ENCODE measurements at regions not wholly inside any gene's neighbourhood (a gene's known extent, or its start where the extent isn't known, plus 50 kb on each side); places are given as distances from the start of the nearest gene placed in this dataset.

DNA sequence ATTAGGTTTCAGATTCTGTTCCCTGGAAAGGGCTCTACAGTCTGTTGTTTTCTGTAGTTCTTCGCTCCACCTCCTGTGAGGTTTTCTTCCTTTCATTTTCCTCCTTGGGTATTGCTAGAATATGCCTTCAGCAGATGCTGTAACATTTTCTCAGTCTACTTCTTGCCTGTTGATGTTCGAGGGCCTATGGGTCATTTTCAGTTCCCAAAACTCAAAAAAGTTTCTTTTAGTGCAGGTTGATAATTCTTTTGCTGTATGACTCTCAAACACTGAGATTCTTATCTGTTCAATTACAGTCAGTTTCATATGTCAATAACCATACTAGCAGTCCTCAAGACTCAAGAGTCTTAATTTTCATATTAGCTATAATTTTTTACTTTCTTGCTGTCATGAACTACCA, 268.3 kb downstream of the RFC3 start:
- H3K4me1 Mint-ChIP-seq (ENCODE audit: low read depth, unreplicated experiment) = no peaks in the 10 kb centered on the region
- no peak overlapping the region for H3K4me3 Mint-ChIP-seq (ENCODE audit: unreplicated experiment)
- no peaks in the 10 kb centered on the region for H3K36me3 ChIP-seq (ENCODE audit: control insufficient read depth, insufficient read depth, low read length)
- no peak overlapping the region for H3K4me3 ChIP-seq (ENCODE audit: low read depth, low read length)
- H3K27me3 Mint-ChIP-seq (ENCODE audit: insufficient read depth, unreplicated experiment) = no peaks in the 10 kb centered on the region
- CTCF ChIA-PET = no interaction called here
- no peaks in the 10 kb centered on the region for H3K27me3 ChIP-seq (replicated peaks; ENCODE audit: control insufficient read depth, insufficient read depth, low read length)
- BruUV-seq (replicated peaks) = no TSS peak
- no peaks in the 10 kb centered on the region for H3K4me1 ChIP-seq
- H3K36me3 Mint-ChIP-seq (ENCODE audit: insufficient read depth, unreplicated experiment) = no peaks in the 10 kb centered on the region
- no peak for DNase-seq
- H3K9me3 Mint-ChIP-seq (ENCODE audit: unreplicated experiment) = peaks cover 17% of the 10 kb centered on the region
- intact Hi-C loops (cut with micrococcal nuclease; ENCODE audit: unreplicated experiment) = no loop called here
- TF ChIP-seq, protein P1, sequence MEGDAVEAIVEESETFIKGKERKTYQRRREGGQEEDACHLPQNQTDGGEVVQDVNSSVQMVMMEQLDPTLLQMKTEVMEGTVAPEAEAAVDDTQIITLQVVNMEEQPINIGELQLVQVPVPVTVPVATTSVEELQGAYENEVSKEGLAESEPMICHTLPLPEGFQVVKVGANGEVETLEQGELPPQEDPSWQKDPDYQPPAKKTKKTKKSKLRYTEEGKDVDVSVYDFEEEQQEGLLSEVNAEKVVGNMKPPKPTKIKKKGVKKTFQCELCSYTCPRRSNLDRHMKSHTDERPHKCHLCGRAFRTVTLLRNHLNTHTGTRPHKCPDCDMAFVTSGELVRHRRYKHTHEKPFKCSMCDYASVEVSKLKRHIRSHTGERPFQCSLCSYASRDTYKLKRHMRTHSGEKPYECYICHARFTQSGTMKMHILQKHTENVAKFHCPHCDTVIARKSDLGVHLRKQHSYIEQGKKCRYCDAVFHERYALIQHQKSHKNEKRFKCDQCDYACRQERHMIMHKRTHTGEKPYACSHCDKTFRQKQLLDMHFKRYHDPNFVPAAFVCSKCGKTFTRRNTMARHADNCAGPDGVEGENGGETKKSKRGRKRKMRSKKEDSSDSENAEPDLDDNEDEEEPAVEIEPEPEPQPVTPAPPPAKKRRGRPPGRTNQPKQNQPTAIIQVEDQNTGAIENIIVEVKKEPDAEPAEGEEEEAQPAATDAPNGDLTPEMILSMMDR (IDR thresholded peaks at IDR 0.05; ENCODE audit: insufficient read depth in 1 of 2, low read depth in 1 of 2, low read length in 1 of 2, severe bottlenecking in 1 of 2, unreplicated experiment in 1 of 2) = no peak
- H3K27ac Mint-ChIP-seq (ENCODE audit: unreplicated experiment) = no peak overlapping the region
- POLR2A ChIA-PET = no interaction called here
- peaks cover 13% of the 10 kb centered on the region for H3K9me3 ChIP-seq

DNA sequence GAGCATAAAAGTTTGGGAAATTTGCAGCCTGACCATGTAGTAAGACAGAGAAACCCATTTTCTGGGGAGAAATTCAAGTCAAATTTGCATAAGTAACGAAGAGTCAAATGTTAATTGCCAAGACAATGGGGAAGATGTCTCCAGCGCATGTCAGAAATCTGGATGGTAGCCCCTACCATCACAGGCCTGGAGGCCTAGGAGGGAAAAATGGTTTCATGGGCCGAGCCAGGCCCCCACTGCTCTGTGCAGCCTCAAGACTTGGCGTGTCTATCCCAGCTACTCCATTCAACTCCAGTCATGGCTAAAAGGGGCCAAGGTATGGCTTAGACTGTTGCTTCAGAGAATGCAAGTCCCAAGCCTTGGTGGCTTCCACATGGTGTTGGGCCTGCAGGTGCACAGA, 269.8 kb downstream of the RFC3 start:
- Mint-ChIP-seq H3K4me1 (ENCODE audit: low read depth, unreplicated experiment) (no peaks in the 10 kb centered on the region), H3K9me3 (ENCODE audit: unreplicated experiment) (peaks cover 17% of the 10 kb centered on the region), H3K4me3 (ENCODE audit: unreplicated experiment) (no peak overlapping the region), H3K36me3 (ENCODE audit: insufficient read depth, unreplicated experiment) (no peaks in the 10 kb centered on the region), H3K27ac (ENCODE audit: unreplicated experiment) (no peak overlapping the region), H3K27me3 (ENCODE audit: insufficient read depth, unreplicated experiment) (no peaks in the 10 kb centered on the region)
- no peaks in the 10 kb centered on the region for H3K4me1 ChIP-seq
- no peak overlapping the region for H3K4me3 ChIP-seq (ENCODE audit: low read depth, low read length)
- ChIA-PET POLR2A (no interaction called here), CTCF (no interaction called here)
- intact Hi-C loops (cut with micrococcal nuclease; ENCODE audit: unreplicated experiment) = no loop called here
- no peaks in the 10 kb centered on the region for H3K36me3 ChIP-seq (ENCODE audit: control insufficient read depth, insufficient read depth, low read length)
- no TSS peak for BruUV-seq (replicated peaks)
- H3K27me3 ChIP-seq (replicated peaks; ENCODE audit: control insufficient read depth, insufficient read depth, low read length) = no peaks in the 10 kb centered on the region
- TF ChIP-seq, protein P1 (IDR thresholded peaks at IDR 0.05; ENCODE audit: insufficient read depth in 1 of 2, low read depth in 1 of 2, low read length in 1 of 2, severe bottlenecking in 1 of 2, unreplicated experiment in 1 of 2) = no peak
- H3K9me3 ChIP-seq = peaks cover 13% of the 10 kb centered on the region
- DNase-seq = no peak

DNA sequence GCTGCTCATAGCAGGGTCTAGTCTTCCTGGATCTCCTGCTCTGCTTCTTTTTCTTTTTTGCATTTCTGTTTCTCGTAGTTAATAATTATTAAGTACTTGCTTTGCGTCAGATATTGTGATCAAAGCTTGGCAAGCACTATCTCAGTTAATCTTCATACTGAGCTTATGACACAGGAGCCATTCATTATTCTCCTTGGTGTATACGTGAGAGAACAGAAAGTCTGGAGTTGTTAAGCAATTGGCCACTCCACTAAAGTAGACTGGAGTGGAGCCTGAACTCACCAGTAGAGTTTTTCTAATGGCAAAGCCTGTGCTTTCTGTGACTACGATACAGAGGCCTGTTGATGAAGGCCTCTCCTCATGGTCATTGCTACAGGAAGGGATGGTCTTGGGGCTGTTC, 285.9 kb downstream of the RFC3 start:
- Mint-ChIP-seq H3K27me3 (ENCODE audit: insufficient read depth, unreplicated experiment) (peaks cover 4% of the 10 kb centered on the region), H3K27ac (ENCODE audit: unreplicated experiment) (no peak overlapping the region), H3K36me3 (ENCODE audit: insufficient read depth, unreplicated experiment) (no peaks in the 10 kb centered on the region), H3K4me3 (ENCODE audit: unreplicated experiment) (no peak overlapping the region), H3K9me3 (ENCODE audit: unreplicated experiment) (peaks cover 3% of the 10 kb centered on the region), H3K4me1 (ENCODE audit: low read depth, unreplicated experiment) (peaks cover 16% of the 10 kb centered on the region)
- H3K9me3 ChIP-seq = peaks cover 3% of the 10 kb centered on the region; the same call in 1 of the 2 replicates
- no peak overlapping the region for H3K4me3 ChIP-seq (ENCODE audit: low read depth, low read length)
- TF ChIP-seq, protein P1 (IDR thresholded peaks at IDR 0.05; ENCODE audit: insufficient read depth in 1 of 2, low read depth in 1 of 2, low read length in 1 of 2, severe bottlenecking in 1 of 2, unreplicated experiment in 1 of 2) = no peak
- intact Hi-C loops (cut with micrococcal nuclease; ENCODE audit: unreplicated experiment) = no loop called here
- H3K4me1 ChIP-seq = 0 out of 2 replicates have a peak, but pooled peaks cover 4% of the 10 kb centered on the region
- no peaks in the 10 kb centered on the region for H3K27me3 ChIP-seq (replicated peaks; ENCODE audit: control insufficient read depth, insufficient read depth, low read length)
- CTCF ChIA-PET = no interaction called here
- POLR2A ChIA-PET = no interaction called here
- BruUV-seq (replicated peaks) = no TSS peak
- no peaks in the 10 kb centered on the region for H3K36me3 ChIP-seq (ENCODE audit: control insufficient read depth, insufficient read depth, low read length)
- DNase-seq = no peak

Data from Caco-2 (cell line).